HepG2 (cell line): ENCODE measurements at regions not wholly inside any gene's neighbourhood (a gene's known extent, or its start where the extent isn't known, plus 50 kb on each side); places are given as distances from the start of the nearest gene placed in this dataset.
A peak's percentile ranks its signal among the peaks of the same experiment; 100 is the strongest.

Source experiments
- CEBPG ChIP-seq: IDR thresholded peaks from 2 replicates; pipeline ENCODE4 v1.6.1; 2016
- EP300 ChIP-seq, 3 experiments: sonication (generic) in 1 of 3; formaldehyde crosslinking in 1 of 3; IDR thresholded peaks; 2 replicates each; pipeline versions ENCODE4 v1.5.1 to v1.6.1; 2011 to 2020; ENCODE audit warnings: low read depth in 2 of 3, low read length in 2 of 3, borderline replicate concordance in 1 of 3, improper control_type of control experiment in 1 of 3, mild to moderate bottlenecking in 1 of 3, missing genetic modification reagents in 1 of 3, moderate library complexity in 1 of 3
- ETV5 ChIP-seq: IDR thresholded peaks from 2 replicates; pipeline ENCODE4 v1.6.1; 2018; ENCODE audit warnings: missing biosample characterization, missing genetic modification reagents, inconsistent platforms, borderline replicate concordance
- KLF16 ChIP-seq, 2 experiments: sonication (generic) in 1 of 2; formaldehyde crosslinking in 1 of 2; IDR thresholded peaks; 2 replicates each; pipeline versions ENCODE4 v1.6.1 to v1.8.0; 2016 to 2023; ENCODE audit warnings: missing genetic modification reagents in 2 of 2, missing compliant biosample characterization in 1 of 2
- MIXL1 ChIP-seq: IDR thresholded peaks from 2 replicates; pipeline ENCODE4 v1.6.1; 2016
- PRDM4 ChIP-seq: sonication (generic); formaldehyde crosslinking; IDR thresholded peaks from 2 replicates; pipeline ENCODE4 v1.9.0; 2021; ENCODE audit warnings: missing genetic modification reagents, borderline replicate concordance
- SPEN ChIP-seq: sonication (generic); formaldehyde crosslinking; IDR thresholded peaks from 2 replicates; pipeline ENCODE4 v1.5.1; 2020; ENCODE audit warnings: low read depth, mild to moderate bottlenecking, missing genetic modification reagents
- ZBTB4 ChIP-seq: sonication (generic); formaldehyde crosslinking; IDR thresholded peaks from 2 replicates; pipeline ENCODE4 v1.4.0; 2020; ENCODE audit warnings: missing genetic modification reagents, mild to moderate bottlenecking, borderline replicate concordance
- ZNF350 ChIP-seq: sonication (generic); formaldehyde crosslinking; IDR thresholded peaks from 2 replicates; pipeline ENCODE4 v1.4.0; 2020; ENCODE audit warnings: mild to moderate bottlenecking, low read depth, missing genetic modification reagents, borderline replicate concordance
- ZNF816 ChIP-seq: sonication (generic); formaldehyde crosslinking; IDR thresholded peaks from 2 replicates; pipeline ENCODE4 v1.8.0; 2022; ENCODE audit warnings: missing genetic modification reagents, mild to moderate bottlenecking, borderline replicate concordance
- ZSCAN9 ChIP-seq: IDR thresholded peaks from 2 replicates; pipeline ENCODE4 v1.6.1; 2016; ENCODE audit warnings: borderline replicate concordance
- TF ChIP-seq, protein P1 (sequence below): sonication (generic); formaldehyde crosslinking; IDR thresholded peaks from 2 replicates; pipeline ENCODE4 v1.4.0; 2020; ENCODE audit warnings: mild to moderate bottlenecking, missing genetic modification reagents
- TF ChIP-seq, protein P2 (sequence below): sonication (generic); formaldehyde crosslinking; IDR thresholded peaks from 2 replicates; pipeline ENCODE4 v1.9.0; 2021; ENCODE audit warnings: missing genetic modification reagents, borderline replicate concordance
- TF ChIP-seq, protein P3 (sequence below): sonication (generic); formaldehyde crosslinking; IDR thresholded peaks from 2 replicates; pipeline ENCODE4 v1.5.0; 2020; ENCODE audit warnings: missing genetic modification reagents, mild to moderate bottlenecking, borderline replicate concordance
- TF ChIP-seq, protein P4 (sequence below): sonication (generic); formaldehyde crosslinking; IDR thresholded peaks from 2 replicates; pipeline ENCODE4 v1.5.1; 2020; ENCODE audit warnings: mild to moderate bottlenecking, missing genetic modification reagents, moderate library complexity

GRCh38 chr12:115088328-115088994, 404.5 kb upstream of the TBX3 start (continued):
- TF ChIP-seq KLF16 (CRISPR knock-in tag; IDR thresholded peaks at IDR 0.05), result no peak; a peak in 1 of 4 replicates
- peak; percentile 39; the same call in 1 of the 2 replicates for TF ChIP-seq ZSCAN9 (CRISPR knock-in tag)
- TF ChIP-seq ETV5 (CRISPR knock-in tag), result no peak
- TF ChIP-seq SPEN (CRISPR knock-in tag), result no peak
- TF ChIP-seq, protein P1, sequence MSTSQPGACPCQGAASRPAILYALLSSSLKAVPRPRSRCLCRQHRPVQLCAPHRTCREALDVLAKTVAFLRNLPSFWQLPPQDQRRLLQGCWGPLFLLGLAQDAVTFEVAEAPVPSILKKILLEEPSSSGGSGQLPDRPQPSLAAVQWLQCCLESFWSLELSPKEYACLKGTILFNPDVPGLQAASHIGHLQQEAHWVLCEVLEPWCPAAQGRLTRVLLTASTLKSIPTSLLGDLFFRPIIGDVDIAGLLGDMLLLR (CRISPR knock-in tag), result no peak
- peak; percentile 13; the same call in 1 of the 2 replicates for TF ChIP-seq ZNF816
- TF ChIP-seq, protein P2, sequence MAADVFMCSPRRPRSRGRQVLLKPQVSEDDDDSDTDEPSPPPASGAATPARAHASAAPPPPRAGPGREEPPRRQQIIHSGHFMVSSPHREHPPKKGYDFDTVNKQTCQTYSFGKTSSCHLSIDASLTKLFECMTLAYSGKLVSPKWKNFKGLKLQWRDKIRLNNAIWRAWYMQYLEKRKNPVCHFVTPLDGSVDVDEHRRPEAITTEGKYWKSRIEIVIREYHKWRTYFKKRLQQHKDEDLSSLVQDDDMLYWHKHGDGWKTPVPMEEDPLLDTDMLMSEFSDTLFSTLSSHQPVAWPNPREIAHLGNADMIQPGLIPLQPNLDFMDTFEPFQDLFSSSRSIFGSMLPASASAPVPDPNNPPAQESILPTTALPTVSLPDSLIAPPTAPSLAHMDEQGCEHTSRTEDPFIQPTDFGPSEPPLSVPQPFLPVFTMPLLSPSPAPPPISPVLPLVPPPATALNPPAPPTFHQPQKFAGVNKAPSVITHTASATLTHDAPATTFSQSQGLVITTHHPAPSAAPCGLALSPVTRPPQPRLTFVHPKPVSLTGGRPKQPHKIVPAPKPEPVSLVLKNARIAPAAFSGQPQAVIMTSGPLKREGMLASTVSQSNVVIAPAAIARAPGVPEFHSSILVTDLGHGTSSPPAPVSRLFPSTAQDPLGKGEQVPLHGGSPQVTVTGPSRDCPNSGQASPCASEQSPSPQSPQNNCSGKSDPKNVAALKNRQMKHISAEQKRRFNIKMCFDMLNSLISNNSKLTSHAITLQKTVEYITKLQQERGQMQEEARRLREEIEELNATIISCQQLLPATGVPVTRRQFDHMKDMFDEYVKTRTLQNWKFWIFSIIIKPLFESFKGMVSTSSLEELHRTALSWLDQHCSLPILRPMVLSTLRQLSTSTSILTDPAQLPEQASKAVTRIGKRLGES (CRISPR knock-in tag), result no peak
- TF ChIP-seq MIXL1 (CRISPR knock-in tag), result 0 out of 2 replicates have a peak, but pooled peaks have one; percentile 36
- peak in 1 of 2 experiments; percentile 80; a peak in 2 of 4 replicates for TF ChIP-seq EP300 (IDR thresholded peaks at IDR 0.05; ENCODE audit: low read depth in 2 of 2, low read length in 2 of 2)
- TF ChIP-seq EP300 (CRISPR knock-in tag; IDR thresholded peaks at IDR 0.05; ENCODE audit: borderline replicate concordance), result peak; percentile 16; the same call in 1 of the 2 replicates
- TF ChIP-seq, protein P3, sequence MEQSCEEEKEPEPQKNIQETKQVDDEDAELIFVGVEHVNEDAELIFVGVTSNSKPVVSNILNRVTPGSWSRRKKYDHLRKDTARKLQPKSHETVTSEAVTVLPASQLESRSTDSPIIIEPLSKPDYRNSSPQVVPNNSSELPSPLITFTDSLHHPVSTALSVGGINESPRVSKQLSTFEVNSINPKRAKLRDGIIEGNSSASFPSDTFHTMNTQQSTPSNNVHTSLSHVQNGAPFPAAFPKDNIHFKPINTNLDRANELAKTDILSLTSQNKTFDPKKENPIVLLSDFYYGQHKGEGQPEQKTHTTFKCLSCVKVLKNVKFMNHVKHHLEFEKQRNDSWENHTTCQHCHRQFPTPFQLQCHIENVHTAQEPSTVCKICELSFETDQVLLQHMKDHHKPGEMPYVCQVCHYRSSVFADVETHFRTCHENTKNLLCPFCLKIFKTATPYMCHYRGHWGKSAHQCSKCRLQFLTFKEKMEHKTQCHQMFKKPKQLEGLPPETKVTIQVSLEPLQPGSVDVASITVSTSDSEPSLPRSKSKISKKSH (CRISPR knock-in tag), result no peak
- TF ChIP-seq, protein P4, sequence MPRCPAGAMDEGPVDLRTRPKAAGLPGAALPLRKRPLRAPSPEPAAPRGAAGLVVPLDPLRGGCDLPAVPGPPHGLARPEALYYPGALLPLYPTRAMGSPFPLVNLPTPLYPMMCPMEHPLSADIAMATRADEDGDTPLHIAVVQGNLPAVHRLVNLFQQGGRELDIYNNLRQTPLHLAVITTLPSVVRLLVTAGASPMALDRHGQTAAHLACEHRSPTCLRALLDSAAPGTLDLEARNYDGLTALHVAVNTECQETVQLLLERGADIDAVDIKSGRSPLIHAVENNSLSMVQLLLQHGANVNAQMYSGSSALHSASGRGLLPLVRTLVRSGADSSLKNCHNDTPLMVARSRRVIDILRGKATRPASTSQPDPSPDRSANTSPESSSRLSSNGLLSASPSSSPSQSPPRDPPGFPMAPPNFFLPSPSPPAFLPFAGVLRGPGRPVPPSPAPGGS, result no peak
- no peak for TF ChIP-seq ZBTB4 (CRISPR knock-in tag)
- TF ChIP-seq ZNF350 (CRISPR knock-in tag), result no peak
- no peak for TF ChIP-seq PRDM4 (CRISPR knock-in tag)
- TF ChIP-seq CEBPG, result peak; percentile 81
